ENCODE measurements at regions not wholly inside any gene's neighbourhood (a gene's known extent, or its start where the extent isn't known, plus 50 kb on each side); places are given as distances from the start of the nearest gene placed in this dataset.

GRCh38 chr4:167290678-167291077 is 56.4 kb upstream of the SPOCK3 start:
- Histone ChIP-seq H3K4me3 (ENCODE audit: low read depth, low read length, poor library complexity, severe bottlenecking) (no peak overlapping the region), H3K4me1 (ENCODE audit: insufficient read depth, low read length, severe bottlenecking) (no peaks in the 10 kb centered on the region), H3K27me3 (ENCODE audit: insufficient read depth, low read length) (no peaks in the 10 kb centered on the region), H3F3A (ENCODE audit: insufficient read depth, low read length) (no peaks in the 10 kb centered on the region), H3K27ac (ENCODE audit: low read depth, low read length, poor library complexity, severe bottlenecking) (no peak overlapping the region), H3K36me3 (ENCODE audit: insufficient read depth, low read length) (no peaks in the 10 kb centered on the region), H3K9ac (ENCODE audit: low read length) (no peak overlapping the region), H3K4me2 (ENCODE audit: low read length) (no peak overlapping the region), H4K20me1 (ENCODE audit: insufficient read depth, low read length) (no peaks in the 10 kb centered on the region), H3K9me3 (ENCODE audit: low read length) (no peaks in the 10 kb centered on the region), H3K79me2 (ENCODE audit: insufficient read depth, low read length) (no peaks in the 10 kb centered on the region), H3K9me2 (ENCODE audit: low read depth, low read length) (no peaks in the 10 kb centered on the region), H2AFZ (ENCODE audit: low read length) (no peak overlapping the region)
- no peak for TF ChIP-seq EZH2 (IDR thresholded peaks at IDR 0.05; ENCODE audit: borderline replicate concordance, low read length)
- TF ChIP-seq CTCF (IDR thresholded peaks at IDR 0.05; ENCODE audit: low read length), result peak; percentile 46

GRCh38 chr4:167308876-167309275 is 74.6 kb upstream of the SPOCK3 start:
- H3K4me3 ChIP-seq (ENCODE audit: low read depth, low read length, poor library complexity, severe bottlenecking), result no peak overlapping the region
- no peak overlapping the region for H3K4me2 ChIP-seq (ENCODE audit: low read length)
- H3K9ac ChIP-seq (ENCODE audit: low read length), result no peak overlapping the region
- no peaks in the 10 kb centered on the region for H3K9me2 ChIP-seq (ENCODE audit: low read depth, low read length)
- no peaks in the 10 kb centered on the region for H4K20me1 ChIP-seq (ENCODE audit: insufficient read depth, low read length)
- no peaks in the 10 kb centered on the region for H3K27me3 ChIP-seq (ENCODE audit: insufficient read depth, low read length)
- no peaks in the 10 kb centered on the region for H3K9me3 ChIP-seq (ENCODE audit: low read length)
- no peaks in the 10 kb centered on the region for H3F3A ChIP-seq (ENCODE audit: insufficient read depth, low read length)
- H3K79me2 ChIP-seq (ENCODE audit: insufficient read depth, low read length), result no peaks in the 10 kb centered on the region
- no peak overlapping the region for H3K27ac ChIP-seq (ENCODE audit: low read depth, low read length, poor library complexity, severe bottlenecking)
- H2AFZ ChIP-seq (ENCODE audit: low read length), result no peak overlapping the region
- H3K36me3 ChIP-seq (ENCODE audit: insufficient read depth, low read length), result no peaks in the 10 kb centered on the region
- H3K4me1 ChIP-seq (ENCODE audit: insufficient read depth, low read length, severe bottlenecking), result no peaks in the 10 kb centered on the region
- TF ChIP-seq EZH2 (IDR thresholded peaks at IDR 0.05; ENCODE audit: borderline replicate concordance, low read length) (no peak), CTCF (IDR thresholded peaks at IDR 0.05; ENCODE audit: low read length) (no peak)

GRCh38 chr4:167321299-167321698 is 87.0 kb upstream of the SPOCK3 start:
- H3K79me2 ChIP-seq (ENCODE audit: insufficient read depth, low read length), result no peaks in the 10 kb centered on the region
- no peaks in the 10 kb centered on the region for H3K4me1 ChIP-seq (ENCODE audit: insufficient read depth, low read length, severe bottlenecking)
- no peaks in the 10 kb centered on the region for H3K9me2 ChIP-seq (ENCODE audit: low read depth, low read length)
- no peaks in the 10 kb centered on the region for H3K9me3 ChIP-seq (ENCODE audit: low read length)
- TF ChIP-seq EZH2 (IDR thresholded peaks at IDR 0.05; ENCODE audit: borderline replicate concordance, low read length) (no peak), CTCF (IDR thresholded peaks at IDR 0.05; ENCODE audit: low read length) (no peak)
- no peak overlapping the region for H3K4me3 ChIP-seq (ENCODE audit: low read depth, low read length, poor library complexity, severe bottlenecking)
- H3K27ac ChIP-seq (ENCODE audit: low read depth, low read length, poor library complexity, severe bottlenecking), result no peak overlapping the region
- H3K9ac ChIP-seq (ENCODE audit: low read length), result no peak overlapping the region
- no peaks in the 10 kb centered on the region for H4K20me1 ChIP-seq (ENCODE audit: insufficient read depth, low read length)
- H3F3A ChIP-seq (ENCODE audit: insufficient read depth, low read length), result no peaks in the 10 kb centered on the region
- H2AFZ ChIP-seq (ENCODE audit: low read length), result no peak overlapping the region
- H3K27me3 ChIP-seq (ENCODE audit: insufficient read depth, low read length), result no peaks in the 10 kb centered on the region
- H3K4me2 ChIP-seq (ENCODE audit: low read length), result no peak overlapping the region
- H3K36me3 ChIP-seq (ENCODE audit: insufficient read depth, low read length), result no peaks in the 10 kb centered on the region
